SU-DHL-6 (cell line): ENCODE measurements at regions not wholly inside any gene's neighbourhood (a gene's known extent, or its start where the extent isn't known, plus 50 kb on each side); places are given as distances from the start of the nearest gene placed in this dataset.

Experiments
- H2AFZ ChIP-seq: fragments of 200-600 bp; sonication (generic); 2 replicates; pipeline ENCODE4 v1.6.1; 2014; ENCODE audit warnings: low read depth, mild to moderate bottlenecking, moderate library complexity, mixed read lengths, antibody characterized with exemption, low read length; ENCODE audit not compliant: severe bottlenecking
- H3F3A ChIP-seq: fragments of 200-600 bp; shearing (Covaris generic); 2 replicates; pipeline ENCODE4 v1.6.0; 2016; ENCODE audit warnings: antibody characterized with exemption, mild to moderate bottlenecking; ENCODE audit not compliant: insufficient read depth
- H3K27ac ChIP-seq: fragments of 200-600 bp; sonication (generic); 2 replicates; pipeline ENCODE4 v1.5.1; 2016; ENCODE audit warnings: low read depth, mild to moderate bottlenecking, low read length, moderate library complexity, mixed read lengths
- H3K27me3 ChIP-seq: fragments of 200-600 bp; sonication (generic), shearing (Covaris generic); 2 replicates; pipeline ENCODE4 v1.6.0; 2014; ENCODE audit warnings: mild to moderate bottlenecking, low read length
- H3K36me3 ChIP-seq: fragments of 200-600 bp; sonication (generic); 2 replicates; pipeline ENCODE4 v1.6.1; 2014; ENCODE audit warnings: mild to moderate bottlenecking, low read length, mixed read lengths
- H3K4me2 ChIP-seq: fragments of 300-600, 200-600 bp; shearing (Covaris generic), sonication (generic); 2 replicates; pipeline ENCODE4 v1.6.0; 2014; ENCODE audit warnings: low read length, low read depth, mild to moderate bottlenecking; ENCODE audit not compliant: poor library complexity, severe bottlenecking
- H3K4me3 ChIP-seq: fragments of 200-600 bp; sonication (generic); 2 replicates; pipeline ENCODE4 v1.5.1; 2014; ENCODE audit warnings: antibody characterized with exemption, low read length, mild to moderate bottlenecking, mixed read lengths; ENCODE audit not compliant: insufficient read depth, poor library complexity, severe bottlenecking
- H3K79me2 ChIP-seq: fragments of 200-600 bp; sonication (generic); 2 replicates; pipeline ENCODE4 v1.6.1; 2014; ENCODE audit warnings: mild to moderate bottlenecking, low read length, moderate library complexity; ENCODE audit not compliant: insufficient read depth
- H3K9ac ChIP-seq: fragments of 200-600 bp; sonication (generic); 2 replicates; pipeline ENCODE4 v1.7.0; 2014; ENCODE audit warnings: mild to moderate bottlenecking, low read length
- H3K9me2 ChIP-seq: fragments of 200-600 bp; sonication (generic); replicated peaks from 2 replicates; pipeline ENCODE4 v1.6.1; 2014; ENCODE audit warnings: low read length; ENCODE audit not compliant: insufficient read depth
- H3K9me3 ChIP-seq: fragments of 200-600 bp; sonication (generic); 2 replicates; pipeline ENCODE4 v1.6.1; 2014; ENCODE audit warnings: low read length, mixed read lengths; ENCODE audit not compliant: insufficient read depth
- H4K20me1 ChIP-seq: fragments of 200-600 bp; sonication (generic); 2 replicates; pipeline ENCODE4 v1.6.1; 2014; ENCODE audit warnings: low read depth, mild to moderate bottlenecking, antibody characterized with exemption, low read length, moderate library complexity, mixed read lengths
- EZH2phosphoT487 ChIP-seq: fragments of 200-600 bp; sonication (generic), shearing (Covaris generic); conservative IDR thresholded peaks from 2 replicates; pipeline ENCODE4 v1.6.1; 2018; ENCODE audit warnings: mild to moderate bottlenecking, antibody characterized with exemption, low read length, moderate library complexity, mixed read lengths
- TF ChIP-seq, protein P1 (sequence below): fragments of 200-600 bp; sonication (generic); IDR thresholded peaks from one replicate; pipeline ENCODE4 v1.5.1; 2017; ENCODE audit warnings: antibody characterized with exemption, mild to moderate bottlenecking, low read length, moderate library complexity; ENCODE audit not compliant: insufficient read depth, poor library complexity, severe bottlenecking

GRCh38 chr7:16130111-16131110 lies 290.9 kb downstream of the CRPPA start:
- Histone ChIP-seq H3K79me2 (no peaks in the 10 kb centered on the region), H3K27ac (no peak overlapping the region), H3K36me3 (no peaks in the 10 kb centered on the region), H3F3A (no peaks in the 10 kb centered on the region), H2AFZ (no peak overlapping the region), H3K9me2 (no peaks in the 10 kb centered on the region), H4K20me1 (no peaks in the 10 kb centered on the region), H3K4me3 (no peak overlapping the region), H3K9ac (no peak overlapping the region), H3K27me3 (no peaks in the 10 kb centered on the region), H3K9me3 (no peaks in the 10 kb centered on the region), H3K4me2 (no peak overlapping the region)
- TF ChIP-seq, protein P1, sequence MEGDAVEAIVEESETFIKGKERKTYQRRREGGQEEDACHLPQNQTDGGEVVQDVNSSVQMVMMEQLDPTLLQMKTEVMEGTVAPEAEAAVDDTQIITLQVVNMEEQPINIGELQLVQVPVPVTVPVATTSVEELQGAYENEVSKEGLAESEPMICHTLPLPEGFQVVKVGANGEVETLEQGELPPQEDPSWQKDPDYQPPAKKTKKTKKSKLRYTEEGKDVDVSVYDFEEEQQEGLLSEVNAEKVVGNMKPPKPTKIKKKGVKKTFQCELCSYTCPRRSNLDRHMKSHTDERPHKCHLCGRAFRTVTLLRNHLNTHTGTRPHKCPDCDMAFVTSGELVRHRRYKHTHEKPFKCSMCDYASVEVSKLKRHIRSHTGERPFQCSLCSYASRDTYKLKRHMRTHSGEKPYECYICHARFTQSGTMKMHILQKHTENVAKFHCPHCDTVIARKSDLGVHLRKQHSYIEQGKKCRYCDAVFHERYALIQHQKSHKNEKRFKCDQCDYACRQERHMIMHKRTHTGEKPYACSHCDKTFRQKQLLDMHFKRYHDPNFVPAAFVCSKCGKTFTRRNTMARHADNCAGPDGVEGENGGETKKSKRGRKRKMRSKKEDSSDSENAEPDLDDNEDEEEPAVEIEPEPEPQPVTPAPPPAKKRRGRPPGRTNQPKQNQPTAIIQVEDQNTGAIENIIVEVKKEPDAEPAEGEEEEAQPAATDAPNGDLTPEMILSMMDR = no peak
- no peak for TF ChIP-seq EZH2phosphoT487

DNA sequence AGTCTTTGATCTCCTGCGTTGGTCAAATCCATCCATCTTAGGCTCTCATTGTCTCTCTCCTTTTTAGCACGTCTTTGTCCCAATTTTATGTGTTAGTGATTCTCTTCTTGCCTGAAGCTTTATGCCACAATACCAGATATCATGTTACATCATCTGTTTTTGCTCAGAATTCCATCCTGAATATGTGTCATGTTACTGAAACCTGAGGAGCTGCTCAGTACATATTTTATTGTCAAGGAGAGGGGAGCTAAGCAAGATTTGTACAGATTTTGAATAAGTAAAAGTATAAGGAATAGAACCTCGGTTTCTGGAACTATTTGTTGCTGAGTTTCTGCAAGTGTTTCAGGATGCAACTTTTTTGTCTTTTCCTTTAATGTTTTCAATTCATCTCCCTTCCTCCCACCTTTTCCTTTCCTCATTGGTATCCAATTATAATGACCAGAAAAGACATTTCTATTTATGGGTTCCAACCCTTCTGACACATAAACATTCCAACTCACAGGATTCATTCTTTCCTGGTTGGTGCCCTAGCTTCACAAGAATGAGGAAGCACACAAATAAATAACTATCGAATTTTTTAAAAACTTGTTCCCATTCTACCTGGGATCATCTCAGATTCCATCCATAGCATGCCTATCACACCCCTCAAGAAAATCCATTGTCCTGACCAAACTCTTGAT lies 291.8 kb downstream of the CRPPA start:
- Histone ChIP-seq H3K9me3 (no peaks in the 10 kb centered on the region), H3K27me3 (no peaks in the 10 kb centered on the region), H4K20me1 (no peaks in the 10 kb centered on the region), H3K4me2 (no peak overlapping the region), H2AFZ (no peak overlapping the region), H3F3A (no peaks in the 10 kb centered on the region), H3K9ac (no peak overlapping the region), H3K36me3 (no peaks in the 10 kb centered on the region), H3K4me3 (no peak overlapping the region), H3K27ac (no peak overlapping the region), H3K79me2 (no peaks in the 10 kb centered on the region), H3K9me2 (no peaks in the 10 kb centered on the region)
- no peak for TF ChIP-seq EZH2phosphoT487
- TF ChIP-seq, protein P1 = no peak

- no peaks in the 10 kb centered on the region for H3K27me3 ChIP-seq
- no peaks in the 10 kb centered on the region for H4K20me1 ChIP-seq
- H3K4me3 ChIP-seq = no peak overlapping the region
- H3K27ac ChIP-seq = no peak overlapping the region
- H3F3A ChIP-seq = no peaks in the 10 kb centered on the region
- H3K4me2 ChIP-seq = no peak overlapping the region
- H3K79me2 ChIP-seq = no peaks in the 10 kb centered on the region
- no peaks in the 10 kb centered on the region for H3K36me3 ChIP-seq
- no peak for TF ChIP-seq EZH2phosphoT487
- TF ChIP-seq, protein P1 = no peak
- no peaks in the 10 kb centered on the region for H3K9me2 ChIP-seq
- no peaks in the 10 kb centered on the region for H3K9me3 ChIP-seq
- H3K9ac ChIP-seq = no peak overlapping the region
- no peak overlapping the region for H2AFZ ChIP-seq
These were observed 298.1 kb downstream of the CRPPA start for GRCh38 chr7:16123117-16123770.
